A549 (cell line): ENCODE measurements at regions not wholly inside any gene's neighbourhood (a gene's known extent, or its start where the extent isn't known, plus 50 kb on each side); places are given as distances from the start of the nearest gene placed in this dataset.

Experiments
- CTCF ChIP-seq: fragments of >200 bp; sonication (Bioruptor Twin); formaldehyde crosslinking; IDR thresholded peaks from 3 replicates; pipeline ENCODE4 v1.5.1; 2016
- EP300 ChIP-seq, 2 experiments: fragments of >200 bp; sonication (Bioruptor Twin); formaldehyde crosslinking; IDR thresholded peaks; 2 replicates in 1 of 2; 3 replicates in 1 of 2; pipeline ENCODE4 v1.6.1; 2016 to 2017
- KDM1A ChIP-seq: fragments of 200-600 bp; sonication (generic); IDR thresholded peaks from 2 replicates; pipeline ENCODE4 v1.6.1; 2016; ENCODE audit warnings: low read depth, mild to moderate bottlenecking

DNA sequence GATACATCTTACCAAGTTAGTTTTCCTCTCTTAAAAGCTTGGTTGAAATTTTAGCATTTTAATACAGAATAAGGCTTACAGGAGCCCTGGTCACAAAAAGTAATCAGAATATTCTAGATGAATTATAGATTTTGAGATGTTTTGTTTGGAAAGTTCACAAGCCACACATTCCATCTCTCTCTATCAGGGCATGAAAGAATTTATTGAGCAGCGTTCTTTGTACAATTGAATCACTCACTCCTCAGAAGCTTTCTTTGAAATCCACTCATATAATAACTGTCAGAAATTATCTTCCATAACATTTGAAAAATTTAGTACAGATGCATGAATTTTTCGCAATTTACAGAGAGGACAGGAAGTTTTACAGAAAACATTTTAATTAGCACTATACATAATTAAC, 938.6 kb upstream of the MDGA2 start:
- TF ChIP-seq KDM1A (no peak), CTCF (no peak), EP300 (IDR thresholded peaks at IDR 0.05) (no peak)
